AG10803 (cell line): ENCODE measurements at regions not wholly inside any gene's neighbourhood (a gene's known extent, or its start where the extent isn't known, plus 50 kb on each side); places are given as distances from the start of the nearest gene placed in this dataset.

Experiments used
- DNase-seq: peaks from one replicate; pipeline ENCODE4 v3.0.0; 2010; ENCODE audit warnings: low read depth
- H3K4me3 ChIP-seq: 2 replicates; pipeline ENCODE4 v1.5.1; 2011; ENCODE audit warnings: mild to moderate bottlenecking, low read length, control low read depth
- TF ChIP-seq, protein P1 (sequence below): conservative IDR thresholded peaks from 2 replicates; pipeline ENCODE4 v1.5.1; 2011; ENCODE audit warnings: mild to moderate bottlenecking, low read length, control low read depth, inconsistent platforms

DNA sequence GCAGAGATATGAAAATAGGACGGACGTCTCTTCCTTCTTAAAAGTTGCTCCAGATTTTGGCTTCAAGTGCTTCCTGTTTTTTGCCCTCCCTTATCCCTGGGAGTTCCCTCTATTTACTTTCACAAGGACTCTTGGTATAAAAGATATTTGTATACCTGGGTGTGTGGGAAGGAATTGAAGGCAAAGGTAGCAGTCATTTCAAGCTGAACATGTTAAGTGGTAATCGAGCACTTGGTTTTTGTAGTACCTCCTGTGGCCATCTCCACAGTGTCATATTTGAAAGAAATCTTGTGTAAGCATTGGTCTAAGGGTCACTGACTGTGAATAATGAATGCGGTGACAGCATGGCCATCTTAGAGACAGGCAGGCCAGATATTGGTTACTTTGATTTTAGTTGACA is 593.6 kb downstream of the MTRR start:
- DNase-seq = no peak
- no peak overlapping the region for H3K4me3 ChIP-seq
- TF ChIP-seq, protein P1, sequence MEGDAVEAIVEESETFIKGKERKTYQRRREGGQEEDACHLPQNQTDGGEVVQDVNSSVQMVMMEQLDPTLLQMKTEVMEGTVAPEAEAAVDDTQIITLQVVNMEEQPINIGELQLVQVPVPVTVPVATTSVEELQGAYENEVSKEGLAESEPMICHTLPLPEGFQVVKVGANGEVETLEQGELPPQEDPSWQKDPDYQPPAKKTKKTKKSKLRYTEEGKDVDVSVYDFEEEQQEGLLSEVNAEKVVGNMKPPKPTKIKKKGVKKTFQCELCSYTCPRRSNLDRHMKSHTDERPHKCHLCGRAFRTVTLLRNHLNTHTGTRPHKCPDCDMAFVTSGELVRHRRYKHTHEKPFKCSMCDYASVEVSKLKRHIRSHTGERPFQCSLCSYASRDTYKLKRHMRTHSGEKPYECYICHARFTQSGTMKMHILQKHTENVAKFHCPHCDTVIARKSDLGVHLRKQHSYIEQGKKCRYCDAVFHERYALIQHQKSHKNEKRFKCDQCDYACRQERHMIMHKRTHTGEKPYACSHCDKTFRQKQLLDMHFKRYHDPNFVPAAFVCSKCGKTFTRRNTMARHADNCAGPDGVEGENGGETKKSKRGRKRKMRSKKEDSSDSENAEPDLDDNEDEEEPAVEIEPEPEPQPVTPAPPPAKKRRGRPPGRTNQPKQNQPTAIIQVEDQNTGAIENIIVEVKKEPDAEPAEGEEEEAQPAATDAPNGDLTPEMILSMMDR = no peak

DNA sequence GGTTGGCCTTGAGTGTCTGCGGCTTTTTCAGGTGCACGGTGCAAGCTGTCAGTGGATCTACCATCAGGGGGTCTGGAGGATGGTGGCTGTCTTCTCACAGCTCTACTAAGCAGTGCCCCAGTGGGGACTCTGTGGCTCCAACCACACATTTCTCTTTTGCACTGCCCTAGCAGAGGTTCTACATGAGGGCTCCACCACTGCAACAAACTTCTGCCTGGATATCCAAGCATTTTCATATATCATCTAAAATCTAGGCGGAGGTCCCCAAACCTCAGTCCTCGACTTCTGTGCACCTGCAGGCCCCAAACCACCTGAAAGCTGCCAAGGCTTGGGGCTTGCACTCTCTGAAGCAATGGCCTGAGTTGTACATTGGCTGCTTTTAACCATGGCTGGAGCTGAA is 601.5 kb downstream of the MTRR start:
- no peak overlapping the region for H3K4me3 ChIP-seq
- TF ChIP-seq, protein P1 = no peak
- no peak for DNase-seq

DNA sequence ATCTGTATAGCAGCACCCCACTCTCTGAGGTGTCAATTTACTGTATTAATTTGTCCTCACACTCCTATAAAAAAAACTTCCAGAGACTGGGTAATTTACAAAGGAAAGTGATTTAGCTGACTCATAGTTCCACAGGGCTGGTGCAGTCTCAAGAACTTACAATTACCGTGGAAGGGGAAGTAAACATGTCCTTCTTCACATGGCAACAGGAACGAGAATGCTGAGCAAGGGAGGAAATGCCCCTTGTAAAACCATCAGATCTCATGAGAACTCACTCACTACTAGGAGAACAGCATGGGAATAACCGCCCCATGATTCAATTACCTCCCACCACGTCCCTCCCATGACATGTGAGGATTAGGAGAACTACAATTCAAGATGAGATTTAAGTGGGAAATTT is 602.6 kb downstream of the MTRR start:
- DNase-seq = peak; percentile 5
- H3K4me3 ChIP-seq = no peak overlapping the region
- TF ChIP-seq, protein P1 = no peak

- H3K4me3 ChIP-seq = no peak overlapping the region
- DNase-seq = no peak
- TF ChIP-seq, protein P1 = no peak
Measured at GRCh38 chr5:8473016-8473415, 604.1 kb downstream of the MTRR start.

DNA sequence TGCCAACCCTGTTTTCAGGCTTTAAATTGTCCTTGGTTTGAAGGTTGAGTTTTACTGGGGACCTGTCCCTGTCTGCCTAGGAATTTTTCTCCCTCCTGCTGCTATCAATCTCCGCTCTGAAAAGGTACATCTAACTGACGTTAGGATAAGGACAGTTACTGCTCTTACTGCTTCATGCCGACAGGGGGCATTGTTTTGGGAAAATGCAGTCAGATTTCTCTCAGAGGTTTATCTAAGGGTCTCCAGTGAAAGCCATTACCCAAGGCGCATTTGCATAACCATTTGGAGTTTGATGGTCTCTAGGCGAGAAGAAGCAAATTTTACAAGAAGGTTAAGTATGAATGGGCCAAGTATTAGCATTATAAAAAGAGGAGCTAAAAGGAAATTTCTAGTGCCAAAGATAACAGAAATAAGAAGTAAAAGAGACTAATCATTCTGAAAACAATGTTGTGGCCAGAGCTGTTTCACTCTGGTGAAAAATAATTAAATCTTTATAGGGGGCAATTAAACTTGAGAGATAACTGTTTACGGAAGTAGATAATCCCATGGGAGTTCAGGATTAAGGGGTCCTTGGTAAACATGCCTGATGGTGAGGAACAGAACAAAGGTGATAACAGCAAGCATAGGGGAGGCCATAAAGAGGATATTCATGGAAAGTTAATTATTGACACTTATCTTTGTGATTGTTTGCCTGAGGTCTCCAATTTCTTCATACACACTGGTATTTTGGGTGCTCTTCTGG is 605.0 kb downstream of the MTRR start:
- TF ChIP-seq, protein P1 = peak; percentile 18
- H3K4me3 ChIP-seq = no peak overlapping the region
- no peak for DNase-seq

- H3K4me3 ChIP-seq = no peak overlapping the region
- DNase-seq = no peak
- TF ChIP-seq, protein P1 = no peak
Measured at GRCh38 chr5:8474569-8474930, 605.6 kb downstream of the MTRR start.

- no peak for DNase-seq
- no peak overlapping the region for H3K4me3 ChIP-seq
- TF ChIP-seq, protein P1 = no peak
Measured at GRCh38 chr5:8478326-8478725, 609.4 kb downstream of the MTRR start.
